LNCaP clone FGC (cell line): ENCODE measurements at regions not wholly inside any gene's neighbourhood (a gene's known extent, or its start where the extent isn't known, plus 50 kb on each side); places are given as distances from the start of the nearest gene placed in this dataset.

Source experiments
- DNase-seq: peaks from one replicate; pipeline ENCODE4 v3.0.0-alpha.2; 2011; ENCODE audit warnings: low read depth
- H3K4me3 ChIP-seq: 2 replicates; pipeline ENCODE4 v1.5.1; 2011; ENCODE audit warnings: mild to moderate bottlenecking, low read depth, low read length, control low read depth
- CTCF ChIP-seq: IDR thresholded peaks from 2 replicates; pipeline ENCODE4 v1.5.1; 2012; ENCODE audit warnings: mild to moderate bottlenecking; ENCODE audit not compliant: control insufficient read depth, insufficient read depth; ENCODE audit errors: extremely low read depth

- DNase-seq = no peak
- H3K4me3 ChIP-seq = no peak overlapping the region
- no peak for TF ChIP-seq CTCF
Measured at GRCh38 chr17:5864741-5865657, 205.2 kb upstream of the WSCD1 start.

- no peak for DNase-seq
- TF ChIP-seq CTCF = no peak
- H3K4me3 ChIP-seq = no peak overlapping the region
Measured at GRCh38 chr17:5866978-5867377, 203.2 kb upstream of the WSCD1 start.

DNA sequence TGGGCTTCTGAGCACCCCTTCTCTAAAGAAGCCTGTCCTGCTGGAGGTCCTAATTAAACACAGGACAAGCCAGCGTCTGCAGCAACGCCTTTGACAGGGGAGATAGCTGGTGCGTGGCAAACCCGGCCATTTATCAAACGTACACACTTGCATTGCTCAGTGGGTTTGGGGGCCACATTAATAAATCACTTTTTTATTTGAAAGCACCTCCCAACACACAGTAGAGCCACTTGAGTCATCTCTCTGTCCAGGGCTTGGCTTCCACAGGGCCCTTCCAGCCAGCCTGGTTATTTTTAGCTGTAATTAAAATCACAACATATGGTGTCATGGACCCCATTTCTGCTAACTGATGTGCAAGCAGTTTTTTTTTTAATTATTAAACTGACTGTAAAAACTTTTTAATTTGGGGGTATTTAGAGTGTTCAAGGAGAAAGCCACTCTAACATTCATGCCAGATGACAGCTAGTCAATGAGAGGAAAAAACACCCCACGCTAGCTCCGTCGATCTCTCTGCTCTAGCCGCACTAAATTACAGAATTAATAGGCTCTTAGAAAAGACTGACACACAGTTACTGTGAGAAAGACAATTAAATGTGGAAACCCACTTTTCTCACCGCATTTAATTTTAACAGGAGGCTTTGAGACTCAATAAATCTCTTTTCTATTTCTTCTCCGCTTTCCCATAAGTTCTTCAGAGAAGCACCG, 201.0 kb upstream of the WSCD1 start:
- H3K4me3 ChIP-seq = no peak overlapping the region
- no peak for DNase-seq
- TF ChIP-seq CTCF = no peak

- no peak for DNase-seq
- TF ChIP-seq CTCF = no peak
- no peak overlapping the region for H3K4me3 ChIP-seq
Measured at GRCh38 chr17:5870231-5870953, 199.8 kb upstream of the WSCD1 start.

GRCh38 chr17:5871666-5872065, 198.5 kb upstream of the WSCD1 start:
- no peak overlapping the region for H3K4me3 ChIP-seq
- no peak for DNase-seq
- no peak for TF ChIP-seq CTCF

DNA sequence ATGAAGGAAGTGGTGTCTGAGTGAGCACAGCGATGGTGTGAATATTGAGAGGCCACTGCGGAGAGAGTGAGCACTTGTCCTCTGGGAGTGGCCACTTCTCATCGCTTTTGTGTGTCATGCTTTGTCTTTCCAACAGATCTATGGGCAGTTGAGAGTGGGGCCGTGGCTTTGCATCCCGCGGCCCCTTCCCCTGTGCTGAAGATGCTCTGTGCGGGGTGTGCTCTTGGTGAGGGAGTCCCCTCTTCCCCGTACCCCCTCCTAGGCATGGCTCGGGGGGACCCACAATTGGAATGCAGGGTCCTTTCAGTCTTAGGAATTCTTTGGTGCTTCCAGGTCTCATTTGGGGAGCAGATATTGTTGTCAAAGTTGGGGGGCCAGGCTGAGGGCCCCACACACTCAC, 197.3 kb upstream of the WSCD1 start:
- no peak for DNase-seq
- no peak for TF ChIP-seq CTCF
- H3K4me3 ChIP-seq = no peak overlapping the region
